ENCODE measurements at regions not wholly inside any gene's neighbourhood (a gene's known extent, or its start where the extent isn't known, plus 50 kb on each side); places are given as distances from the start of the nearest gene placed in this dataset.

- no peak for DNase-seq
These were observed 150.1 kb upstream of the MPDZ start for GRCh38 chr9:13429301-13430190.

- DNase-seq = no peak
These were observed 149.3 kb upstream of the MPDZ start for GRCh38 chr9:13428766-13429165.

DNA sequence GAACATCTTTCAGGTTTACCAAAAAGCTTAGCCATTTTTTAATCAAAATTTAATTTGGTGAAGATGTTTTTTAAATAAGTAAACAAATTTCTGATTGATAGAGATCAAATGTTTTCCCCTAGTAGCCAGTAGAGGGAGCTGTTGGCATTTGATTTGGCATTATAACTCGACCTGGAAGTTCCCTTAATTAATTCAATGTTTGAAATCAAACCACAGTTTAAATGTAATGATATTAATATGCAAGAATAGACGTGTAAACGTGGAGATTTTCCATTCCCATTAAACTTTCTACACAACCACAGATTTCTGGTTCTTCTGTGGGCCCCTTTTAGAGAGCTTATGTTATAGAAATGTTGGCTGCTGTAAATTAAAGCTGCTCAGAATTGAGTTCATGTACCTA, 148.1 kb upstream of the MPDZ start:
- peak; percentile 22 for DNase-seq

DNA sequence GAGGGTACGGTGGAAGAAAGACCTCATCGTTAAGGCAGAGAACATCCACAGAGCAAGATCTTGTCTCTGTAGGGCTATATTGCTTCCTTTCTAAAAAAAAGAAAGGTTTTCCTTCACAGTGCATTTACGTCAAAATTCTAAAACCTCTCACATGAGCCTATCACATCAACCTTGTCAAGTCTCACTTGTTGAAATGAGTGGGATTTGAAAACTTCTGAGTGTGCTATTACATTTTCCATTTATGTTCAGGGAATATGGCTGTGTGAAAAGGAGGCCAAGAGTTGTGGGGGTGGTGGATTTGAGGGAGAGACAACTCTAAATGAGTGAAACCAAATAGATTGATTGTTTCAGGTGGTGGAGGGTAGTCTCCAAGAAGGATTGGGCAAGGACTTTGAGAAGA, 147.1 kb upstream of the MPDZ start:
- DNase-seq = no peak

GRCh38 chr9:13424872-13425271, 145.4 kb upstream of the MPDZ start:
- DNase-seq = no peak

- DNase-seq = no peak
These were observed 144.7 kb upstream of the MPDZ start for GRCh38 chr9:13424204-13424603.

DNA sequence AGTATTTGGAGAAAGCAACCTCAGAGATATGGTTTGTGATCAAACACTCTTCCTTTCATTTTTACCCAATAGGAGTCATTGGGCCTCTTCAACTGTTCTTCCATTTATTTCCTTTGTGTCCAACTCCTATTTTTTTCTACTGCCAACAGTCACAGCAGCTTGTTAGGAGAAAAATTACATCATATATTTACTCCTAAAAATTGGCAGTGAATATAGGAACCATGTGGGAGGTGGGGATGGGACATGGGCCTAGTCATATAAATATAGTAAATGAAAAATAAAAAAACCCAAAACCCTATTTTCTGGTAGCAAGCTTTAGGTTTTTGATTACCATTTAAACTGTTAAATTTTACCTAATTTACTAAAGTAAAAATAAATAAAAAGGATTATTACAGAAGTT, 134.9 kb upstream of the MPDZ start:
- DNase-seq = no peak

GRCh38 chr9:13412331-13412730, 132.8 kb upstream of the MPDZ start:
- DNase-seq = no peak

DNA sequence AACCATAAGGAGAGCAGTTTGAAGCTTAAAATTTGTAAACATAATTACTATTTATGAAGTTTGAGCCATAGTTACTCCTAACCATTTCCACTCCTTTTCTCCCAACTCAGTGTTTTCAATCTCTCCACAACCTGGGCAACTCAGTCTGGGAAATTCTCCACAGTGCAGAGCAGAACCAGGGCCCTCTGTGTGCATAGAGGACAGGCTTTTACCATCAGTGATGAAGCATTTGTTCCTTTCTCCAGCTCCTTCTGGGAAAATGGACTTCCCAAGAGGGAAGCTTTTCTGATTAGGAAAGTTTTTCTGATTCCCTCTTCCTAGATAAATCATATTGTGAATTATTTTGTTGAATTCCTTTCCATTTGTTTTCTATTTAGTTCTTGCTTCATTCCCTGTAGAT, 132.3 kb upstream of the MPDZ start:
- DNase-seq = no peak

DNA sequence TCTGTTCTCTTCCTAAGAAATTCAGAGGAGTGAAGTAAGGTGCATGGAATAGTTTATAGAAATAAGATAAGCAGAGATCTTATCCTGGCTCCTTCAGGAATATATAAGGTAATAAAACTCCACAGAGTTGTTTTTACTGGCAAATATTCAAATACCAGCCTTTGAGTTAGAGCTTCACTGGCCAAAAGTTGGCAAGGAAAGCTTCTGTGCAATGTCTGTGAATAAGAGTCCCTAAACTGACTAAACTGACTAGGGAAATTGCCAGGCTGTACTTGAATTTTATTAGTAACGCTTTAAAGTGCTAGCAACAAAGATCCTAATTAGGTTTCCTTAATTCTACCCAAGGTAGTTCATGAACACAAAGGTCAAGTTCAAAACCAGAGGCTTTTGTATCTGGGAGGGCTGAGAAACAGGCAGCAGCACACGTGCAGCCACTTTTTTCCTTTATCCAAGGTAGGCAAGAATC, 131.1 kb upstream of the MPDZ start:
- DNase-seq = no peak

DNA sequence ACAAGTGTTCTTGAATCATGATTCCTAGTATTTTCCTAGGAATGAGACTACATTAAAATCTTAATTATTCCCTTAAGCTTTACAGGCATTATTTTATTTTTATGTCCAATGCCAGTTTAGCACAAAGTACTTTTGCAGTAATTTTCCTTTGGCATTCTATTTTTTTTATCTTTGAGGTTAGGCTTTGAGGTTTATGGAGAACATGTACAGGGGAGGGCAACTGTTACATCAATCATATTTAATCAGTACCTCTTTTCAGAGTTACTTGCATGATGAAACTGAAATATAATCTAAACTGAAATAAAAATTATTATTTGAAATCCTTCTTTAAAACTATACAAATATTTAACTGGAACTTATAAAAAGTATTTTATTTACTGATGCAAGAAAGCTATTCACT, 118.2 kb upstream of the MPDZ start:
- no peak for DNase-seq

- no peak for DNase-seq
These were observed 117.7 kb upstream of the MPDZ start for GRCh38 chr9:13397220-13397619.

GRCh38 chr9:13396418-13396817, 116.9 kb upstream of the MPDZ start:
- no peak for DNase-seq

- no peak for DNase-seq
These were observed 115.7 kb upstream of the MPDZ start for GRCh38 chr9:13395156-13395555.

DNA sequence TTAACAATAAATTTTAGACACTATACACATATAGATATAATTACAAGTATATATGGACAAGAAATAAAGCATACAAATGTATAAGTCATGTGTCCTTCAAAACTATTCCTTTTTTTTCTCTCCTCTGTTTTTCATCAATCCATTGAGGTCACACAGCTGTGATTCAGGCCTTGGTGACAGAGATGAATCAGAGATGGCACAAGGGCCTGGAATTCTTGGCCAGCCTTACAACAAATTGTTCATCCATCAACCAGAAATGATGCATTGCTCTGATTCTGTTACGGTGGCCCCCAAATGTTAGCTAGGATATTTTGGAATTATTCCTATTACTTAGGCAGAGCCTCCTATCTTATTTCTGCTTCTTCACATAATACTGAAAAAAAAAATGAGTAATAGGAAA, 108.7 kb upstream of the MPDZ start:
- DNase-seq = no peak

GRCh38 chr9:13387734-13388067, 108.2 kb upstream of the MPDZ start:
- DNase-seq = no peak

- DNase-seq = no peak
These were observed 107.6 kb upstream of the MPDZ start for GRCh38 chr9:13386935-13387733.

GRCh38 chr9:13386316-13386715, 106.8 kb upstream of the MPDZ start:
- no peak for DNase-seq

DNA sequence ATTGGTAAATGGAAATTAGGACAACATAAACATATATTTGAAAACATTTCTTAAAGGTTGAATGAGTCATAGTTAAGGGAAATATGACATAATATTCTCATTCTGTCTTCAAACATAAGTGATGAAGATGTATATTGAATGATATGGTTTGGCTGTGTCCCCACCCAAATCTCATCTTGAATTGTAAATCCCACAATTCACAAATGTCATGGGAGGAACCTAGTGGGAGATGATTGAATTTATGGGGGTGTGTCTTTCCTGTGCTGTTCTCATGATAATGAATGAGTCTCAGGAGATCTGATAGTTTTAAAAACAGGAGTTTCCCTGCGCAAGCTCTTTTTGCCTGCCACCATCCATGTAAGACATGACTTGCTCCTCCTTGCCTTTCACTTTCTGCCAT, 104.4 kb upstream of the MPDZ start:
- DNase-seq = no peak

GRCh38 chr9:13383216-13383615, 103.7 kb upstream of the MPDZ start:
- no peak for DNase-seq

GRCh38 chr9:13382595-13382994, 103.1 kb upstream of the MPDZ start:
- DNase-seq = no peak

GRCh38 chr9:13380903-13381302, 101.4 kb upstream of the MPDZ start:
- DNase-seq = no peak

DNA sequence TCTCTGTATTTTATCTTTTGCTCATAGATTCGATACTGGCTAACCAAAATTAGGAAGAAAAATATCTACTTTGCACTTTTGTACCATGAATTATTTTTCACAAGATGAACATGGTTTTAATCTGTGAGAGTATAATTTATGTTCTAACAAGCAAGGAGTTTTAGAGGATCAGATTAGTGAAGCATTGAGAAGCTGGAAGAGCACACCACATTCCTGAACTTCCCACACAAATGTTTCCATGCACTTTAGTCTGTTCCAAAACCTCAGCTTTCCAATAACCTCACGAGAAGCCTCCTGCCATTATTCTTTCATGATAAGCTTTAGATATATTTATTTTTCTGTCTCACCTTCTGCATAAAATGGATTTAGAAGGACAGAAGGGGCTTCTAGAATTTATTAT, 98.7 kb upstream of the MPDZ start:
- no peak for DNase-seq

GRCh38 chr9:13377171-13377925, 97.9 kb upstream of the MPDZ start:
- no peak for DNase-seq

Data from CD4-positive, alpha-beta T cell treated with Interleukin-12 subunit alpha and Interleukin-12 subunit beta, for 1 hour (primary cell).